GM19324 (cell line): ENCODE measurements at regions not wholly inside any gene's neighbourhood (a gene's known extent, or its start where the extent isn't known, plus 50 kb on each side); places are given as distances from the start of the nearest gene placed in this dataset.

ENCODE experiments used
- ATAC-seq: cut with Tn5 transposase; IDR thresholded peaks from one replicate; pipeline ENCODE4 v1.9.1; 2021; ENCODE audit warnings: mild to moderate bottlenecking, moderate library complexity; ENCODE audit not compliant: unreplicated experiment, low FRiP score

GRCh38 chr21:20644552-20644951 lies 353.7 kb upstream of the NCAM2 start:
- no peak for ATAC-seq

- no peak for ATAC-seq
These were observed 352.9 kb upstream of the NCAM2 start for GRCh38 chr21:20645344-20645743.

GRCh38 chr21:20646431-20647165 lies 351.6 kb upstream of the NCAM2 start:
- ATAC-seq, result no peak

GRCh38 chr21:20647607-20648006 lies 350.6 kb upstream of the NCAM2 start:
- no peak for ATAC-seq

- no peak for ATAC-seq
These were observed 349.0 kb upstream of the NCAM2 start for GRCh38 chr21:20649231-20649630.

GRCh38 chr21:20652846-20653245 lies 345.4 kb upstream of the NCAM2 start:
- ATAC-seq, result no peak

- ATAC-seq, result no peak
These were observed 337.0 kb upstream of the NCAM2 start for GRCh38 chr21:20661246-20661645.

- ATAC-seq, result no peak
These were observed 336.3 kb upstream of the NCAM2 start for GRCh38 chr21:20661745-20662422.

GRCh38 chr21:20662514-20662913 lies 335.7 kb upstream of the NCAM2 start:
- ATAC-seq, result no peak

GRCh38 chr21:20667931-20668330 lies 330.3 kb upstream of the NCAM2 start:
- ATAC-seq, result no peak

GRCh38 chr21:20685475-20685874 lies 312.7 kb upstream of the NCAM2 start:
- ATAC-seq, result no peak

GRCh38 chr21:20698585-20698984 lies 299.6 kb upstream of the NCAM2 start:
- no peak for ATAC-seq

GRCh38 chr21:20701235-20701634 lies 297.0 kb upstream of the NCAM2 start:
- no peak for ATAC-seq

- ATAC-seq, result no peak
These were observed 295.0 kb upstream of the NCAM2 start for GRCh38 chr21:20703112-20703767.

GRCh38 chr21:20720623-20721022 lies 277.6 kb upstream of the NCAM2 start:
- no peak for ATAC-seq

GRCh38 chr21:20721151-20721550 lies 277.1 kb upstream of the NCAM2 start:
- no peak for ATAC-seq

- ATAC-seq, result no peak
These were observed 269.5 kb upstream of the NCAM2 start for GRCh38 chr21:20728691-20729090.

- ATAC-seq, result no peak
These were observed 268.8 kb upstream of the NCAM2 start for GRCh38 chr21:20729376-20729775.

GRCh38 chr21:20730441-20730840 lies 267.8 kb upstream of the NCAM2 start:
- no peak for ATAC-seq

- no peak for ATAC-seq
These were observed 263.0 kb upstream of the NCAM2 start for GRCh38 chr21:20735257-20735656.

- ATAC-seq, result no peak
These were observed 260.8 kb upstream of the NCAM2 start for GRCh38 chr21:20737227-20737913.
